NCI-H524 treated with DMSO at 0.1 percent for 48 hours (cell line): ENCODE measurements at regions not wholly inside any gene's neighbourhood (a gene's known extent, or its start where the extent isn't known, plus 50 kb on each side); places are given as distances from the start of the nearest gene placed in this dataset.
"Not testable (repeated sequence)": the region's sequence is repeated elsewhere in the genome, so short reads cannot be mapped to it uniquely, and the experiment has no call there.

ENCODE experiments used
- DNase-seq: peaks from one replicate; lab custom pipeline; 2025; lab: John Stamatoyannopoulos, UW

GRCh38 chr5:91315701-91316100, 67.4 kb downstream of the ARRDC3 start:
- DNase-seq: no peak

GRCh38 chr5:91313757-91314673, 69.1 kb downstream of the ARRDC3 start:
- DNase-seq: peak; percentile 48

GRCh38 chr5:91312698-91313097, 70.4 kb downstream of the ARRDC3 start:
- no peak for DNase-seq

GRCh38 chr5:91311697-91312501, 71.2 kb downstream of the ARRDC3 start:
- peak; percentile 8 for DNase-seq

GRCh38 chr5:91311168-91311696, 71.9 kb downstream of the ARRDC3 start:
- no peak for DNase-seq

GRCh38 chr5:91308157-91308556, 75.0 kb downstream of the ARRDC3 start:
- DNase-seq: not testable (repeated sequence)

GRCh38 chr5:91307048-91307447, 76.1 kb downstream of the ARRDC3 start:
- no peak for DNase-seq

- no peak for DNase-seq
Observed at GRCh38 chr5:91306497-91306896, 76.6 kb downstream of the ARRDC3 start.

- no peak for DNase-seq
Observed at GRCh38 chr5:91305640-91306039, 77.5 kb downstream of the ARRDC3 start.

GRCh38 chr5:91304015-91304414, 79.1 kb downstream of the ARRDC3 start:
- DNase-seq: not testable (repeated sequence)

- DNase-seq: no peak
Observed at GRCh38 chr5:91302958-91303357, 80.2 kb downstream of the ARRDC3 start.

- no peak for DNase-seq
Observed at GRCh38 chr5:91302305-91302704, 80.8 kb downstream of the ARRDC3 start.

GRCh38 chr5:91301106-91301846, 81.8 kb downstream of the ARRDC3 start:
- no peak for DNase-seq

- DNase-seq: no peak
Observed at GRCh38 chr5:91297994-91298393, 85.1 kb downstream of the ARRDC3 start.

- no peak for DNase-seq
Observed at GRCh38 chr5:91296674-91297143, 86.4 kb downstream of the ARRDC3 start.

- not testable (repeated sequence) for DNase-seq
Observed at GRCh38 chr5:91296102-91296501, 87.0 kb downstream of the ARRDC3 start.

- DNase-seq: no peak
Observed at GRCh38 chr5:91293131-91293530, 90.0 kb downstream of the ARRDC3 start.

GRCh38 chr5:91291628-91292569, 91.2 kb downstream of the ARRDC3 start:
- DNase-seq: no peak

- DNase-seq: no peak
Observed at GRCh38 chr5:91288118-91288916, 94.8 kb downstream of the ARRDC3 start.

GRCh38 chr5:91285062-91285461, 98.1 kb downstream of the ARRDC3 start:
- not testable (repeated sequence) for DNase-seq
